ENCODE measurements at regions not wholly inside any gene's neighbourhood (a gene's known extent, or its start where the extent isn't known, plus 50 kb on each side); places are given as distances from the start of the nearest gene placed in this dataset.

DNA sequence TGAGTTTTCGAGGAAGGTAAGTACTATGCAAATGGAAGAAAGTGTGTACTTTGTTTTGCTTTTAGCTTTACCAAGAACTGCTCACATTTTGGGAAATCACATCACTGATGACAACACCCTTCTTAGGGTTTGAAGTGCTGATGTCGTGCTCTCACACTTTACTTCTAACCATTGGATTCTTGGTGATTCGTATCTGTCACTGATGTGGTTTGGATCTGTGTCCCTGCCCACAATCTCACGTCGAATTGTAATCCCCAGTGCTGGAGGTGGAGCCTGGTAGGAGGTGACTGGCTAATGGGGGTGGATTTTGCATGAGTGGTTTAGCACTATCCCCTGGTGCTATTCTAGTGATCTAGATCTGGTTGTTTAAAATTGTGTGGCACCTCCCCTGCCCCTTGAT is 75.4 kb upstream of the RGMA start:
- H3K27me3 ChIP-seq: no peaks in the 10 kb centered on the region
- no peak overlapping the region for H3K4me3 ChIP-seq

DNA sequence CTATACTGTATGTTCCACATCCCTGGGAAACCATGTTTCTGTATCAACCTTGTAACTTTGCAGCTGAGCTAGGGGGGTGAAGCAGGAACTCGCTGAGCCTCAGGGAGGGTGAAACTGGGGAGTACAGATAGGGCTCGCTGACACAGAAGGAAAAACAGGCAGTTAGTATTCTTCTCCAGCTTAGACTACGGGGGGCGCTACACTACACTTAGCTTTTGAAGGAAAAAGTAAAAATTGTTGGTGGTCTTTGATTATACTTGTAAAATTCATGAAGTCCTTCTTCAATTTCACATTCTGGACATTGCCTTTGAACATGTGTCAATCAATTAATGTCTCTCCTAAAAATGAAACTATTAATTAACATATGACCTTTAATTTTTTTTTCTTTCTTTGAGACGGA is 73.5 kb upstream of the RGMA start:
- no peak overlapping the region for H3K27ac ChIP-seq
- no peaks in the 10 kb centered on the region for H3K9me3 ChIP-seq
- H3K36me3 ChIP-seq: no peaks in the 10 kb centered on the region
- H3K27me3 ChIP-seq: no peaks in the 10 kb centered on the region
- H3K4me3 ChIP-seq: no peak overlapping the region
- TF ChIP-seq POLR2A (IDR thresholded peaks at IDR 0.05): no peak
- DNase-seq: no peak
- no peaks in the 10 kb centered on the region for H3K4me1 ChIP-seq

More for the DNA sequence above, 75.4 kb upstream of the RGMA start:
- DNase-seq: no peak
- no peak for TF ChIP-seq POLR2A (IDR thresholded peaks at IDR 0.05)
- TF ChIP-seq CTCF (IDR thresholded peaks at IDR 0.05): no peak
- Histone ChIP-seq H3K36me3 (no peaks in the 10 kb centered on the region), H3K9me3 (no peaks in the 10 kb centered on the region), H3K27ac (no peak overlapping the region), H3K4me1 (no peaks in the 10 kb centered on the region)

DNA sequence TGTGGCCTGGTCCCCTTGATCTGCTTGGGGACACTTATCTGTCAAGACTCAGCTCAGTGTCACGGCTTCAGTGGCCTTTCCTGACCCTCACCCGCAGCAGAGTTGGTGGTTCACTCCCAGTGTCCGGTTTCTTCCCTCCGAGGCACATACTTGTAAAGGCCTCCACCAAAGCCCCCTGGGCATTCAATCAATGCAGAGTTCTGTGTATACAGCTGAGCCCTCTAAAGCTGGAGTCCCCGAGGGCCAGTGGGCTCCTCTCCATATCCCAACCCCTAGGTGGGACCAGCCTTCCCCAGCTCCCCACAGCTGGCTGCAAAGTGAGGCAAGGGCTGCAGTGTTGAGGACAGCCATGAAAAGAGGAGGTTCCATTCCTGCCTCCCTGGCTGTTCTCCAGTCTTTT is 70.9 kb upstream of the RGMA start:
- DNase-seq: no peak
- no peaks in the 10 kb centered on the region for H3K4me1 ChIP-seq
- H3K4me3 ChIP-seq: no peak overlapping the region
- no peaks in the 10 kb centered on the region for H3K9me3 ChIP-seq
- H3K36me3 ChIP-seq: no peaks in the 10 kb centered on the region
- H3K27ac ChIP-seq: no peak overlapping the region
- TF ChIP-seq CTCF (IDR thresholded peaks at IDR 0.05) (no peak), POLR2A (IDR thresholded peaks at IDR 0.05) (no peak)
- no peaks in the 10 kb centered on the region for H3K27me3 ChIP-seq

- no peak for DNase-seq
- TF ChIP-seq CTCF (IDR thresholded peaks at IDR 0.05) (no peak), POLR2A (IDR thresholded peaks at IDR 0.05) (no peak)
- no peak overlapping the region for H3K27ac ChIP-seq
- no peaks in the 10 kb centered on the region for H3K27me3 ChIP-seq
- H3K4me3 ChIP-seq: no peak overlapping the region
- no peaks in the 10 kb centered on the region for H3K36me3 ChIP-seq
- H3K9me3 ChIP-seq: no peaks in the 10 kb centered on the region
- H3K4me1 ChIP-seq: no peaks in the 10 kb centered on the region
These were observed 69.3 kb upstream of the RGMA start for GRCh38 chr15:93158097-93158900.

DNA sequence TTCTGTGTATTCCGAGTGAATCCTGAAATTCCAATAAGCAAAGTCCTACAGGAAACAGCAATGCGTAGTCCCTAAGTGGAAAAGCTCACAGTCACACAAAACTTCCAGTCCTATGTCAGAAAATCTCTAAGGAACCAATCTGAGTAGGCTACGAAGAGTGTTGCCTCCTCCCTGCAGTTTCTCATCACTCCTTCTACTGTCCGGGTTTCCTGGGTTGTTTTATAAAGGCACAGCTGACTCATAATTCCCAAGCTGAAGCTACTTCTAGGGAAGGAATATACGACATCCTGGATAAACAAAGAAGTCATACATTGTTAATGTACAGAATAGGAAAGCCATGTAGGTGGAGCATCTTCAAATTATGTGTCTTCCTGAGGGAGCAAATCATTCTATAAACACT is 65.7 kb upstream of the RGMA start:
- no peaks in the 10 kb centered on the region for H3K36me3 ChIP-seq
- H3K4me1 ChIP-seq: peaks cover 0 to 12% (median 0%) of the 10 kb centered on the region in 4 donors
- no peak for TF ChIP-seq POLR2A (IDR thresholded peaks at IDR 0.05)
- no peak for TF ChIP-seq CTCF (IDR thresholded peaks at IDR 0.05)
- no peak overlapping the region for H3K27ac ChIP-seq
- H3K27me3 ChIP-seq: no peaks in the 10 kb centered on the region
- no peaks in the 10 kb centered on the region for H3K9me3 ChIP-seq
- no peak overlapping the region for H3K4me3 ChIP-seq
- no peak for DNase-seq

GRCh38 chr15:93152951-93153350 is 63.9 kb upstream of the RGMA start:
- Histone ChIP-seq H3K4me3 (no peak overlapping the region), H3K9me3 (no peaks in the 10 kb centered on the region), H3K27ac (no peak overlapping the region), H3K4me1 (peaks cover 0 to 12% (median 0%) of the 10 kb centered on the region in 4 donors), H3K36me3 (no peaks in the 10 kb centered on the region), H3K27me3 (no peaks in the 10 kb centered on the region)
- DNase-seq: no peak
- TF ChIP-seq POLR2A (IDR thresholded peaks at IDR 0.05) (no peak), CTCF (IDR thresholded peaks at IDR 0.05) (no peak)
